ENCODE measurements at regions not wholly inside any gene's neighbourhood (a gene's known extent, or its start where the extent isn't known, plus 50 kb on each side); places are given as distances from the start of the nearest gene placed in this dataset.

DNA sequence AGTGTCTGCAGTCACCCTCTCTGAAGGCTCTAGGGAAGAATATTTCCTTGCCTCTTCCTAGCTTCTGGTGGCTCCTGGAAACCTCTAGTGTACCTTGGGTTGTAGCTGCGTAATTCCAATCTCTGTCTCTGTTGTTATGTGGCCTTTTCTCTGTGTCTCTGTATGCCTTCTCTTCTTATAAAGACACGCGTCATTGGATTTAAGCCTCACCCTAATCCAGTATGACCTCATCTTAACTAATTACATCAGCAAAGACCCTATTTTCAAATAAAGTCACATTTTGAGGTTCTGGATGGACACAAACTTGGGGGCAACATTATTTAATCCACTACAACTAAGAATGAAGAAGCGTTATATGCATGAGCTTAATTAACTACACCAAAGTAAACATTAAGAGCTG lies 111.4 kb upstream of the ZNF184 start:
- H3K4me1 Mint-ChIP-seq: no peaks in the 10 kb centered on the region
- peaks cover 1 to 13% (median 5%) of the 10 kb centered on the region in 6 donors for H3K9me3 Mint-ChIP-seq
- H3K36me3 Mint-ChIP-seq: no peaks in the 10 kb centered on the region
- no peak overlapping the region for H3K4me3 Mint-ChIP-seq
- DNase-seq: no peak
- peaks cover 23 to 44% (median 25%) of the 10 kb centered on the region in 3 donors for H3K27me3 Mint-ChIP-seq (ENCODE audit: low read depth in 3 of 3)
- H3K27ac Mint-ChIP-seq: no peak overlapping the region

DNA sequence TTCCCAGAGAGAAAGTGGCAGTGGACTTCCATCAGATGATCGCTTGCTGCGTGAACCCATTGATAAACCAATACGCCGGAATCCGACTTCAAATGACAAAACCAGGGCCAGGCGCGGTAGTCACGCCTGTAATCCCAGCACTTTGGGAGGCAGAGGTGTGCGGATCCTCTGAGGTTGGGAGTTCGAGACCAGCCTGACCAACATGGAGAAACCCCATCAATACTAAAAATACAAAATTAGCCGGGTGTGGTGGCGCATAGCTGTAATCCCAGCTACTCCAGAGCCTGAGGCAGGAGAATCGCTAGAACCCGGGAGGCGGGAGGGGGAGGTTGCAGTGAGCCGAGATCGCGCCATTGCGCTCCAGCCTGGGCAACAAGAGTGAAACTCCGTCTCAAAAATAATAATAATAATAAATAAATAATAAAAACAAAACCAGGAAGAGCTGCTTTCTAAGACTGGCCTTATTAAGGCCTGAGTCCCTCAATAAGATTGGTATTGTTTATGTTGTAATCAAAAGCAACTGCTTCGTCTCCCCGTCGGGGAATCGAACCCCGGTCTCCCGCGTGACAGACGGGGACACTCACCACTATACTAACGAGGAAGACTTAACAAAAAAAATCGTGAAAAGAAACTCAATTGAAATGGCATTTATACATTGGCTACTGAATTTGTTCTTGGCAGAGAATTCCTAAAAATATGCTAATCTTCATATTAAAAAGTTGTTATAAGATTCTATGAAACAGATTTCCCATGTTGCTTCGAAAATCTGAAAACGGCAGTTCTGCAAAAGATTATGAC lies 110.2 kb upstream of the ZNF184 start:
- H3K27me3 Mint-ChIP-seq (ENCODE audit: low read depth in 3 of 3): peaks cover 23 to 43% (median 25%) of the 10 kb centered on the region in 3 donors
- H3K36me3 Mint-ChIP-seq: no peaks in the 10 kb centered on the region
- H3K4me1 Mint-ChIP-seq: no peaks in the 10 kb centered on the region
- no peak overlapping the region for H3K27ac Mint-ChIP-seq
- peaks cover 1 to 13% (median 6%) of the 10 kb centered on the region in 6 donors for H3K9me3 Mint-ChIP-seq
- DNase-seq: peak in 1 of 3 donors; percentile 22
- H3K4me3 Mint-ChIP-seq: no peak overlapping the region

DNA sequence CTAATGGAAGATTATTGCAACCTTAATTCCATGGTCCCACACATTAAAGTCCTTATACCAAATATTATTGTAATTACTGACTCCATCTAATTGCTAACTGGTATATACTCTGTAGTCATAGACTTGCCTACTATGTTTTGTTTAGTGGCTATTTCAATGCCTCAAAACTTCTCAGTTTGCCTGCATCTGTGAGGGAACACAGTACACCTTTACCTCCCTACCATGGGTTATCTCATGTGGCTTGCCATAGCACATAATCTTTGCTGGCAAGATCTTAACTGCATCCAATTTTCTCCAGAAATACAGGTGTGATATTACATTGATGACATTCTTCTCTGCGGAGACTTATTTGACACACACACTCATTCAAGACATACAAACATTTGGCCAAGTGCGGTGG lies 107.1 kb upstream of the ZNF184 start:
- Mint-ChIP-seq H3K27ac (no peak overlapping the region), H3K4me3 (no peak overlapping the region), H3K27me3 (ENCODE audit: low read depth in 3 of 3) (peaks cover 18 to 30% (median 28%) of the 10 kb centered on the region in 3 donors), H3K9me3 (peaks cover 1 to 13% (median 7%) of the 10 kb centered on the region in 6 donors), H3K4me1 (no peaks in the 10 kb centered on the region), H3K36me3 (no peaks in the 10 kb centered on the region)
- no peak for DNase-seq

DNA sequence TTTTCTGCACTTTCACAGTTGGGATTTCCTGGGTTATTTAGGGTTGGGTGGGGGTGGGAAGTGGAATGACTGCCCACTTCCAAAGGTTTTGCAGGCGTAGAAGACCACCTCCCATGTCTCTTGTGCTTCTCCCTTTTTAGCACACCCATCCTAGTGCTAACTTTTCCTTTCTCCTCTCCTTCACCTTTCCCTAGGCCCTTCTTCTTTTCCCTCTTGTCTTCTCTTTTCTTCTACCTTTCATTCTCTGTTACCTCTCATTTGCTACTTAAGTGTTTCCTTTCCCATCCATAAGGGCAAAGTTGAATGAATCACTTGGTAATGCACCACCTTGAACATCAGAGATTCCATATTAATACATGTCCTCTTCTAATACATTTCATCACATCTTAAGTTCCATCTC lies 105.0 kb upstream of the ZNF184 start:
- peaks cover 0 to 8% (median 2%) of the 10 kb centered on the region in 6 donors for H3K9me3 Mint-ChIP-seq
- H3K36me3 Mint-ChIP-seq: no peaks in the 10 kb centered on the region
- H3K27ac Mint-ChIP-seq: no peak overlapping the region
- no peak for DNase-seq
- H3K4me3 Mint-ChIP-seq: no peak overlapping the region
- peaks cover 17 to 21% (median 19%) of the 10 kb centered on the region in 3 donors for H3K27me3 Mint-ChIP-seq (ENCODE audit: low read depth in 3 of 3)
- H3K4me1 Mint-ChIP-seq: no peaks in the 10 kb centered on the region

DNA sequence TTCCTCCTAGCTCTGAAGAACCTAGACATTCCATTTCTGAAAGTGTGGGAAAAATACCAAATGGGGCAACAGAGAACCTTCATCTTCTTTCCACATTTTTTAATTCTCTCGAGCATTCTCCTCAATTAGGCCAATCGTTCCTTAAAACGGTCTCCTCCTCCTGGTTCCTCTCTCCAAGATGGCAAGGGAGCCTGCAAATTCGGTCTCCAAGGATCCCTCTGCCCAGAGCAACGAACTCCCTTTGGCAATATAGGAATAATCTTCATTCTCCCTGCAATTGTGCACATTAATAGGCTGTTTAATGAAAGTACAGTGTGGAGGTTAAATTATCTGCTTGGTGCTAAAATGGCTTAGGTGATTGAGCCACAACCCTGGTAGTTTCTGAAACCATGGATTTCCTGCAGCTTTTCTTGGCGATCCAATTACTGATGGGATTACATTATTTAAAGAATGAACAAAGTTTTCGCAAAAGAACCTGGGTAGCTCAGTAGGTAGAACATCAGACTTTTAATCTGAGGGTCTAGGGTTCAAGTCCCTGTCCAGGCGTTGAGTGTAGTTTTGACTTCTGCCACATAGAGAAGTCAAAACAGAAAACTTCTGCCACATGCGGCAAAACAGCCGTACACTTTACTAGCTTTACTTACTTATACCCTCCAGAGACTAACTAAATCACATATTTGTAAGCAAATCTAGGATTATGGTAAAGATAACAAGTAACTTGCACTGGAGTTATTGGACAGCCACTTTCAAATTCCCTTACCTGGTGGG lies 102.9 kb upstream of the ZNF184 start:
- Mint-ChIP-seq H3K27ac (no peak overlapping the region), H3K9me3 (peaks cover 0 to 6% (median 0%) of the 10 kb centered on the region in 6 donors), H3K4me1 (no peaks in the 10 kb centered on the region), H3K27me3 (ENCODE audit: low read depth in 3 of 3) (peaks cover 10 to 11% (median 10%) of the 10 kb centered on the region in 3 donors), H3K36me3 (no peaks in the 10 kb centered on the region), H3K4me3 (no peak overlapping the region)
- DNase-seq: no peak

DNA sequence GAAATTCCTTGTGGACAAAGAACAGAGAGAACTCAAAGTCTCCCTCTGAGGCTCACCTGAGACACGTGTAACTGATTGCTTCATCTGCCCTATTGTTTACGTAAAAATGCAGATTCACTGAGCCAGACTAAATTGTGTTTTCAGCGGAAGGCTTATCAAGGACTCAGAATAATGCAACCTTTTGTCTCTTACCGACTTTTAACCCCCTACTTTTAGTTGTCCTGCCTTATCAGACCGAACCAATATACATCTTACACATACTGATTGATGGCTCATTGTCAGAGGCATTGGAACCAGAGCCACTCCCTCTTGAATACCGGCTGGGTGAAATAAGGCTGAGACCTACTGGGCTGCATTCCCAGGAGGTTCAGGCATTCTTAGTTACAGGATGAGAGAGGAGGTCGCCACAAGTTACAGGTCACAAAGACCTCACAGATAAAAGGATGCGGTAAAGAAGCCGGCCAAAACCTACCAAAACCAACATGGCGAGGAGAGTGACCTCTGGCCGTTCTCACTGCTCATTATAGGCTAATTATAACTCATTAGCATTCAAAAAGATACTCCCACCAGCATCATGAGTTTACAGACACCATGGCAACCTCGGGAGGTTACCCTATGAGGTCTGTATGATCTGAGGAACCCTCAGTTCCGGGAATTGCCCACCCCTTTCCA lies 95.5 kb upstream of the ZNF184 start:
- peaks cover 0 to 3% of the 10 kb centered on the region in 2 donors for H3K4me1 Mint-ChIP-seq
- H3K9me3 Mint-ChIP-seq: peaks cover 0 to 17% (median 2%) of the 10 kb centered on the region in 6 donors
- no peak overlapping the region for H3K4me3 Mint-ChIP-seq
- DNase-seq: no peak
- H3K36me3 Mint-ChIP-seq: no peaks in the 10 kb centered on the region
- H3K27me3 Mint-ChIP-seq (ENCODE audit: low read depth in 3 of 3): peaks cover 9 to 43% (median 20%) of the 10 kb centered on the region in 3 donors
- H3K27ac Mint-ChIP-seq: no peak overlapping the region

DNA sequence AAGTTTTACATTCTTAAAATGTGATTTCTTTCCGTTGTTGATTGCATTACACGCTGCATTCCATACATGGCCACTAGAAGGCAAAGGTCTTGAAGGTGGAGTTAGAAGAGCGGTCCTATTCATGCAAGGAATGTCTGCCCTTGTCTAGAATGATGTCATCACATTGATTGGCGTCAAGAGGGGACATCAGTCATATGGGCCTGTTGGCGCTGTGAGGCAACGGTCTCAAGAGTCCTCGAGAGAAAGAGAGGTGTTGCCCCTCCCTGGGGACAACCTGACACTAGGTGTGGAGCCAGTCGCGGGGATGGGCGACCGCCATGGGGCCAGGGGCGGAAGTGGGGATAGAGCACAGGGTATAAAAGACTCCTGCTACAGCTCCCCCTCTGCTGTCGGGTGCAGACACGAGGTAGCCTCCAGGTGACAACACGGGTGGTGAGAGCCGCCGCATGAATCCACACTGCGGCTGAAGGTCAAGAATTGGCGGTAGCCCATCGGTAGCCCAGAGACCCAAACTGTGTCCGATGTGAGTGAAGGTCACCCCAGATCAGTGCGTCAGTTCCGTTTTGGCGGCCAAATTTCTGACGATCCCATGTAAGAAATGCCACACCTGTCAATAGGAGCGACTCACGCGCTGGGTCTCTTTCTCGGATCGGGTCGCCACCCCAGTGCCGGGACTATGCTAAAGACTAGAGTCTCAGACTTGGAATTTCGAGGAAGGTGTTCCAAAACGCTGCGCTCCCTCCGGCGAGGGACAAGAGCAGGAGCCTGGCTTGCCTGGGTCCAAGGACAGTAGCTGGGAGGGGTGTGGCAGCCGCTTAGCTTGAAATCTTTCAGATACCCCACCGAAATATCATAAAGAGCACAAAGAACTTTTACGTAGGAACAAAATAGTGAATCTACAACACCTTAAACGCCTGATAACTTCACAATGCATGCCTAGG lies 93.2 kb upstream of the ZNF184 start:
- Mint-ChIP-seq H3K4me1 (peaks cover 0 to 3% of the 10 kb centered on the region in 2 donors), H3K27ac (no peak overlapping the region), H3K4me3 (peak overlapping the region in 1 of 5 donors; percentile 15), H3K36me3 (no peaks in the 10 kb centered on the region), H3K27me3 (ENCODE audit: low read depth in 3 of 3) (peaks cover 14 to 49% (median 29%) of the 10 kb centered on the region in 3 donors), H3K9me3 (peaks cover 0 to 26% (median 2%) of the 10 kb centered on the region in 6 donors)
- DNase-seq: no peak

DNA sequence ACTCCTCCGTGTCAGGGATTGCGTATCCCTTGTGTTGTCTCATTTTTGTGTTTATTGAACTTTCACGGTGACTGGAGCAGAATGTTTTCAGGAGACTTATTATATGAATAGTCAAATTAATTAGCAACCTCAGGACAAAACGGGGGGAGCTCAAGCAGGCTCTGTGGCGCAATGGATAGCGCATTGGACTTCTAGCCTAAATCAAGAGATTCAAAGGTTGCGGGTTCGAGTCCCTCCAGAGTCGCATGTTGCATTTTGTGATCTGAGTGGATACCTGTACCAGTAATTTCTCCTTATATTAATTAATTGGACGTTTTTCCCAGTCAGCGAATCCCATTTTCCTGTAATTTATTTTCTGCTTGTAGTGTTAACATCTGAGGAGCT lies 89.1 kb upstream of the ZNF184 start:
- H3K27ac Mint-ChIP-seq: no peak overlapping the region
- peaks cover 0 to 4% (median 0%) of the 10 kb centered on the region in 3 donors for H3K36me3 Mint-ChIP-seq
- peaks cover 0 to 26% (median 3%) of the 10 kb centered on the region in 6 donors for H3K9me3 Mint-ChIP-seq
- DNase-seq: no peak
- peaks cover 3 to 6% of the 10 kb centered on the region in 2 donors for H3K4me1 Mint-ChIP-seq
- H3K4me3 Mint-ChIP-seq: no peak overlapping the region
- peaks cover 39 to 60% (median 53%) of the 10 kb centered on the region in 3 donors for H3K27me3 Mint-ChIP-seq (ENCODE audit: low read depth in 3 of 3)

DNA sequence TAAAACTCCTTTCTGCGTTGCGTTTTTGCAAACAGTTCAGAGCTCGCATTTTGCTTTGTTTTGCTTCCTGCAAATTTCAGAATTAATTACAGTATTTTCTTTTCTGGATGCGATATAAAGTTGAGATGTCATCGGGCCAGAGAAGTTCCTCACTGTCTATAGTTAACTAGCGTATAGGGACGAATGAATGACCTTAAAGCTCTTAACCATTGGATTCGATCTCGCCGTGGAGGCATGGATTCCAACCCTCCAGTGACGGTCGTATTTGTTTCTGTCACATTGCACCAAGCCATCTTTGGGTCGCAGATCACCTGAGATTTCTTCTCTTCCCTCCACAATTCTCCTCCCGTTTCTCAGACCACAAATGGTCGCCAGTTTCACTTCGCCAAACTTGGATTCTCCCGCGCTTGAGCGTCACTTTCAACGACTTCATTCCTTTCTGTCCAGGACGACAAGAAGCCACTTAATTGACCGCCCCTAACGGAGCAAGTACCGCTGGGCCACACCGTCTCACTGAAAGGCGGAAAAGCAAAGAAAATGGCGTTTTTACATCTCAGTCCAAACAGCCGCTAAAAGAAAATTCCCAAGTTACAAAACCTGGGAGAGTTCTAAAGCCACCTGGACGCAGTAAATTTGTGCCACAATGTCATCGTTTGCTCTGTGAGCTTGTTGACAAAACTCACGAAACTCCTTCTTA lies 85.3 kb upstream of the ZNF184 start:
- no peak overlapping the region for H3K27ac Mint-ChIP-seq
- H3K4me1 Mint-ChIP-seq: peaks cover 2 to 6% of the 10 kb centered on the region in 2 donors
- peaks cover 0 to 19% (median 3%) of the 10 kb centered on the region in 6 donors for H3K9me3 Mint-ChIP-seq
- H3K4me3 Mint-ChIP-seq: no peak overlapping the region
- H3K36me3 Mint-ChIP-seq: peaks cover 0 to 4% (median 0%) of the 10 kb centered on the region in 3 donors
- H3K27me3 Mint-ChIP-seq (ENCODE audit: low read depth in 3 of 3): peaks cover 47 to 62% (median 54%) of the 10 kb centered on the region in 3 donors
- DNase-seq: no peak

DNA sequence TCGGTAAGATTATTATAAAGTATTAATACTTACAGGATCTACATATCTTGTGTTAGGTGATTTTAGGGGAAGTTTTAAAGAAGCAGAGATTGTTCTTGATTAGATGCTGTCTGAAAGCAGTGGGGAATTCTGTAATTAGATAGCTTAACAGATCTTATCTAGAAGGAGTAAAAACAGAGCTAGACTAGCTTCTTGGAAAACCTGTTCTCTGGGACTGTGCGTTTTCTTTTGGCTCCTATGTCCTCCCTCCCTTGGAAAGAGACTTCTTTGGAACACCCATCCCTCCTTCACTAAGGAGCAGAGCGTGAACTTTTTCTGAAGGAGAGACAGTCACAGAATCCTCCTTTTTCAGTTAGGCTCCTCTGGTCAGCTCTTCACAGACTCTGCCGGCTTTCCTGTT lies 83.5 kb upstream of the ZNF184 start:
- no peak overlapping the region for H3K4me3 Mint-ChIP-seq
- DNase-seq: no peak
- H3K27ac Mint-ChIP-seq: no peak overlapping the region
- H3K9me3 Mint-ChIP-seq: peaks cover 0 to 20% (median 5%) of the 10 kb centered on the region in 6 donors
- peaks cover 2 to 6% of the 10 kb centered on the region in 2 donors for H3K4me1 Mint-ChIP-seq
- peaks cover 53 to 66% (median 60%) of the 10 kb centered on the region in 3 donors for H3K27me3 Mint-ChIP-seq (ENCODE audit: low read depth in 3 of 3)
- peaks cover 0 to 4% (median 0%) of the 10 kb centered on the region in 3 donors for H3K36me3 Mint-ChIP-seq

DNA sequence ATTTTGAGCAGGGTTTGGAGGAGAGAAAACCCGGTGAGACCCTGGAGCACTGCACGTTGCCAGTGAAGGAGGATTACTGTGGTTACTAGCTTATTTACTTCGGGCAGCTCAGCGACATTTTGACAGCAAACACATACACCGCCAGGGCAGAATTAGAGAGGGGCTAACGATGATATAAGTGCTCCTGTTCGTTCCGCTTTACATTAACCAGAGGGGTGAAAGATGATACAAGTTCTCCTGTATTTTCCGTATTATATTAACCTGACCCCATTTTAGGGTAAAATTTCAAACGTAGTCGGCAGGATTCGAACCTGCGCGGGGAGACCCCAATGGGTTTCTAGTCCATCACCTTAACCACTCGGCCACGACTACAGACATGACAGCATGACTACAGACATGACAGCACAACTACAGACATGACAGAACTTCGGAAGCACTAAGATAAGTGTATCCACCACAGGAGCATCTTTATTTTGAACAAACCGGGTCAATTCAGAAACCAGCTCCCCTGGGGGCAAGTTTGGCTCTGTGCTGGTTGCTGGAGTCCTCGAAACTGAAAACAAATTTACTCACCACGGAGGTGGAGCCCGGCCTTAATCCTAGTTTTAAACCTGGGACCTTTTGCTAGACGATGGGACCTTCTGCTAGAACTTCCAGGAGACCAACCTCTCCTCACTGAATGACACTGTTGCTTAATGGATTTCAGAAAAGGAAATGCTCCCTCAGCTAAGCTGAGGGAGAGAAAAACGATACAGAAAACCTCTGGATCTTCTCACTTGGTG lies 80.4 kb upstream of the ZNF184 start:
- Mint-ChIP-seq H3K4me3 (peak overlapping the region in 1 of 5 donors; percentile 30), H3K27ac (no peak overlapping the region), H3K36me3 (peaks cover 0 to 3% (median 0%) of the 10 kb centered on the region in 3 donors), H3K27me3 (ENCODE audit: low read depth in 3 of 3) (peaks cover 49 to 59% (median 50%) of the 10 kb centered on the region in 3 donors), H3K9me3 (peaks cover 2 to 19% (median 7%) of the 10 kb centered on the region in 6 donors), H3K4me1 (peaks cover 2 to 4% of the 10 kb centered on the region in 2 donors)
- DNase-seq: no peak

DNA sequence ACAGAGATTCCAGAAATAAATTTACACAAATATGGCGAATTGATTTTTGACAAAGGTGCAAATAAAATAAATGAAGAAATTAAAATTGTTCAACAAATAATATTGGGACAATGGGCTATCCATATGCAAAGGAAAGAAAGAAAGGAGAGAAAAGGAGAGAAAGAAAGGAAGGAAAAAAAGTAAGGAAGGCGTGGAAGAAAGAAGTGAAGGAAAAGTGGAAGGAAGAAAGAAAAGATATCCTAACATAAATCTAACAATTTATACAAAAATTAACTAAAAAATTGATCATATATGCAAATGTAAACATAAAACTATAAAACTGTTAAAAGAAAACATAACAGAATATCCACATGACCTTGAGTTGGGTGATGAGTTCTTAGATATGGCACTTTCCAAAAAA lies 78.7 kb upstream of the ZNF184 start:
- no peak for DNase-seq
- peaks cover 8 to 36% (median 14%) of the 10 kb centered on the region in 6 donors for H3K9me3 Mint-ChIP-seq
- H3K4me3 Mint-ChIP-seq: no peak overlapping the region
- no peak overlapping the region for H3K27ac Mint-ChIP-seq
- peaks cover 0 to 8% (median 6%) of the 10 kb centered on the region in 3 donors for H3K36me3 Mint-ChIP-seq
- H3K27me3 Mint-ChIP-seq (ENCODE audit: low read depth in 3 of 3): peaks cover 45 to 58% (median 54%) of the 10 kb centered on the region in 3 donors
- H3K4me1 Mint-ChIP-seq: peaks cover 0 to 2% of the 10 kb centered on the region in 2 donors

All from immature natural killer cell (primary cell).